Activated T-cell treated with anti-CD3 and anti-CD28 coated beads, Interleukin-2, amount 50 U/mL, for 1 hour (primary cell): ENCODE measurements at regions not wholly inside any gene's neighbourhood (a gene's known extent, or its start where the extent isn't known, plus 50 kb on each side); places are given as distances from the start of the nearest gene placed in this dataset.
"Not testable (repeated sequence)": the region's sequence is repeated elsewhere in the genome, so short reads cannot be mapped to it uniquely, and the experiment has no call there.

Experiments used
- DNase-seq: peaks from one replicate; pipeline ENCODE4 v3.0.0-alpha.2; 2020

GRCh38 chr4:38529189-38530115 is 134.5 kb upstream of the KLF3 start:
- peak; percentile 45 for DNase-seq

- DNase-seq, result no peak
These were observed 133.5 kb upstream of the KLF3 start for GRCh38 chr4:38530486-38530885.

- DNase-seq, result no peak
These were observed 132.8 kb upstream of the KLF3 start for GRCh38 chr4:38531141-38531727.

DNA sequence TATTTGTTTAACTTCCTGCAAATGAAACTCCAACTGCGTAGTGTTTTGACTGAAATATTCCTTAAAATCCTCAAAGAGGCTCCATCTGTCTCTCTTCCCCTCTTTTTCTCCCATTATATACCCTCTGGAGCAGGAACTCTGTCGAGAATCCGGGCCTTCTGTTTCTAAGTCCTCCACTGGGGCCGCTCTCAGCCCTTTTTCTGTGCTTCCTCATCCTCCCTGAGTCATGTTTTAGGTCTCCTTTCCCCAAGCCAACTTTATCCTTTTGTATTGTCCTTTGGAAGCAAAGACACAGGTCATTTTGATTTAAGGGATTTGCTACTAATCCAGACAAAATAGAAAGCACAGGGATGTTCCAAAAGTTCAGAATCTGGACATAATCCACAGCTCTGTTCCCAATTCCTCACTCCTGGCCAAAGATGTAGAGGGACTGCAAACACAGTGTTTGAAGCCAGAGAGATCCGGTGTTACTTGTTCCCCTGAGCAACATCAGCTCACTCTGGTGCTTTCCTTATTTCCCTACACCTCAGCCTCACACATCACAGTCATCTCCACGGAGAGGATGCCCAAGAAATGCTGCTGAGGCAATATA is 131.0 kb upstream of the KLF3 start:
- no peak for DNase-seq

DNA sequence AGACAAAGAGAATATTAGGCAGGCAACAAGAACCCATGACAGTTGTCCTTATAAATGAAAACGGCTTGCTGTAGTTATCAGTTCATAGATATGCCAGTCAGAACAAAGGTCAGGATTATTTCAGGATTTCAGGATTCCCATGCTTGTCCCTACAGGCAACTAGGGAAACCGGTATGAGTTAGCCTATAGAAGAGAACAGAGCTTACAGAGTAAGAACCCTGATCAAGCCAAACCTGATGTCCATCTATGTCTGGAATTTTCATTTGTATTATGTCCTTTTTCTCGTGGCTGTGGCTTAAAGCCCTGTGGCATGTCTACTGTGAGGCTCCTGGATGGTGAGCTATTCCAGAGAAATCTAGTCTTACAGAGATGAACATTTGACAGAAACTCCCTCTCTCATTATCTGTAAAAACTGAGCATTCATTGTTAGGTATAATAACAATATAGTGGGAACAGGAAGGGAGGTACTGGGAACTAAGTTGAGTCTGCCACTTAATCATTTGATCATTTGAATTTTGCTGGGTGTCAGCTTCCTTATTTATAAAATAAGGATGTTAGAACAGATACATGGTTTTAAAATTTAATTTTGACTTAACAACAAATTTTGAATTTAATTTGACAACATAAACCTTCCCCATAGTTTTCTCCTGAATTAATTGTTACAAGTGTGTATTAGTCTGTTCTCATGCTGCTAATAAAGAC is 129.5 kb upstream of the KLF3 start:
- DNase-seq, result no peak

DNA sequence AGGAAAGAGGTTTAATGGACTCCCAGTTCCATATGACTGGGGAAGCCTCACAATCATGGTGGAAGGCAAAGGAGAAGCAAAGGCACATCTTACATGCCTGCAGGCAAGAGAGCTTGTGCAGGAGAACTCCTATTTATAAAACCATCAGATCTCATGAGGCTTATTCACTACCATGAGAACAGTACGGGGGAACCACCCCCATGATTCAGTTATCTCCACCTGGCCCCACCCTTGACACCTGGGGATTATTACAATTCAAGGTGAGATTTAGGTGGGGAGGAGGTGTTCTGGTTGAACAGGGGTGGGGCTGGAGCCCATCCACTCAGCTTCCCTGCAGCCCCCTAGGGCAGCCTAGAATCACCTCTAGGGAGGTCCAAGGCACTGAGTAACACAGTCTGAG is 128.9 kb upstream of the KLF3 start:
- not testable (repeated sequence) for DNase-seq

DNA sequence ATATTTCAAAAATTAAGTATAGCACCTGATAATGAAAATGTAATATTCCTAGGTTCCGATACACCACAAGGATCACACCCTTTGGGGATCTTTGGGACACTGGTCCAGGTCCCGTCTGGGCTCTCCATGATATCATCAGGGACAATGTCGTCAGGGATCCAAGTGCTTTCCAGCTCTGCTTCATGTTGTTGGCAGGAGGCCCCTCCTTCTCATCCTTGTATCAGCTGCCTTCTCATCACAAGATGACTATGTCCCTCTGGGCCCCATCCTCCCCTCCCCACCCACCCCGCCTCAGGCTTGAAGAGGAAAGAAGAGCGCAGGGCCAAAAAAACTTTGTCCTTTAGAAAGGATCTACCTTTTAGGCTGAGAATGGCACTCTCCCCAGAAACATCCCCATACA is 128.3 kb upstream of the KLF3 start:
- no peak for DNase-seq

GRCh38 chr4:38536716-38537115 is 127.3 kb upstream of the KLF3 start:
- DNase-seq, result no peak

DNA sequence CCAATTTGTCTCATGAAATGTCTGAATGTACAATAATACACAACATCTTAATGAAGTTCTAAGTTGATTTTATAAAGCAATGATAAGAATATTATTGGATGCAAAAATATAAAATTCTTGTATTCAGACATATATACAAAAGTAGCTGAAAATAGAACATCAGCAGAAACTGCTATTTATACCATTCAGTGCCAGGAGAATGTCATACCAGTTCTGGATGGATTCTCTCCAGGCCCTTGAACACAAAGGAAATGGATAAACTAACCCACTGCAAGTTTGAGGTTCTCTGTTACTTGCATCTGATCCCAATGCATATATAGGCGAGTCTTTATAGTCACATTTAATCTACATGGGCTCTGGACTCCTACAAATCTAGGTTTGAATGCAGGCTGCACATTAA is 126.3 kb upstream of the KLF3 start:
- DNase-seq, result no peak

DNA sequence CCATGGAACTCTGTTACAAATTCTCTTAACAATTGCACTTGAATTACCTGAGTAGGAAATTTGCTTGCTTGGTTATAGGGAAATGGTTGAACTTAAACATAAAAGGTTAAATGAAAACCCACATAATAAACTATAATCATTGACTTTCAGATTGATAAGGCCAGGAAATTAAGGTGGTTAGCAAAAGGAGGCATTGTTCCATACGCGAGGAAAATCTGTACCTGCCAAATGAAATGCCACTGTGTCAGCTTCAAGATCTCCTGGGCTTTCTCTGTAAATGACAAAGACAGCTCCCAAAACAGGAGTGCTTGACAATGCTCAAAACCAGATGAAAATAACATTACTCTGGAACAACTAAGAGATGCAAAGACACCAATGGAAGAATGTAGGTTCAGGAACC is 125.5 kb upstream of the KLF3 start:
- DNase-seq, result no peak

GRCh38 chr4:38539501-38539900 is 124.5 kb upstream of the KLF3 start:
- no peak for DNase-seq

- DNase-seq, result no peak
These were observed 116.9 kb upstream of the KLF3 start for GRCh38 chr4:38547052-38547451.

- DNase-seq, result no peak
These were observed 115.7 kb upstream of the KLF3 start for GRCh38 chr4:38548256-38548655.

- no peak for DNase-seq
These were observed 104.6 kb upstream of the KLF3 start for GRCh38 chr4:38559374-38559773.

- no peak for DNase-seq
These were observed 103.7 kb upstream of the KLF3 start for GRCh38 chr4:38560340-38560739.

DNA sequence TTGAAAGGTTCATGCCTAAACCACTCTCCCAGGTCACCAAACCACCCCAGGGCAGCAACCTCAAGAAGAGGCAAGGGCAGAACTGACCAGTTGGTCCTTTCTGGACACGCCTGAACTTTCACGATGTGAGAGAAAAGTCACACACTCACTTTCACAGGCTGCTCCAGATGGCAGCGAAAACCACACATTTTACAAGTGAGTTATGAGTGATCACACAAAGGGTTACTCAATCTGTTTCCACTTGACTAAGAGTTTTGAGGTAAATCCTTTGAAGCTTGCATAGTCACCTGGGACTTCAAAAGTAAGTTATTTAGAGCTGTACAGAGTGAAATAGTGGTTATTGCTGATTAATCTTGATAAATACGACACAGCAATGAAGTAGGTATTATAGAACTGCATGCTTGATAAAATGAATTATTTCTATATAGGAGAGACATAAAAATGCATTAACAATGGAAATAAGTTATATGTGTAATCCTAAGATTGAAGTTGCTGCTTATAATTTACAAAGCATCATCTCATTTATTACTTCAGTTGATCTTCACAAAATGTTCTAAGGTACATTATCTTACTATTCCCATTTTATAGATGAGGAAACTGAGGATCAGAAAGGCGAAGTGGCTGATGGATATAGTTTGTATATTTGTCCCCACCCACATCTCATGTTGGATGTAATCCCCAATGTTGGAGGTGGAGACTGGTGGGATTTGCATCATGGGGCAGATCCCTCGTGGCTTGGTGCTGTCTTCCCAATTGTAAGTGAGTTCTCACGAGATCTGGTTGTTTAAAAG is 103.0 kb upstream of the KLF3 start:
- DNase-seq, result no peak

GRCh38 chr4:38562751-38563198 is 101.2 kb upstream of the KLF3 start:
- no peak for DNase-seq

DNA sequence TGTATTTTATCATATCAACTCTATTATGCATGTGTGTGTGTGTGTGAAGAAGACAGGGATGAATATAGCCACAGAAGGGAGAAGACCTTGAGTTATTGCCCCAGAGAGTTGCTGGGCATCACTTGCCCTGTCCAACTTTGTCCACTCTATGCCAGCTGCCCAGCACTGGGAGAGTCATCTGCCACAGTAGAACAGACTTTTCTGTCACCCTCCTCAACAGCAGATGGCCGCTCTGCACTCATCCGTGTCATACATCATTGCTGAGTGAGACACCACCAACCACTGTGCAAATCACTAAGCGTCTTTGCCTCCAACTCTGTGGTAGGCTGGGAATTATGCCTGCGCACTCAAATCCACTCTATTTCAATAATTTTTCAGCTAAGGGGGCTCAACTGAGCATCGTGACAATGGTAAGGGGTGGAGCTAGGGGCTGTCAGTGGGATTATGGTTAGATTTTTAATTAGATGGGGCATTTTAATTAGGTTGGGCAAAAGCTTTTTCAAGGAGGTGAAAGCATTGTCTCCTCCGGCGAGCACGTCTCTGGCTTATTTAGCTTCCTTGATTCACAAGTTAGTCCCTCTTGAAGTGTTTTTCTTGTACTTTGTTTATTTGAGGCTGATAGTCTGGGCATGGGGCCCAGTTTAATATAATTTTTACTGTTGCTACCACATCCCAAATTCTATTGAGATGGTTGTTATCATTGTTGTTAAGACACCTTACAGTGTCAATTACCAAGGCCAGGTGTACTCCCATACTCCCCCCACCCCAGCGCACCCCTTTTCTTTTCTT is 100.1 kb upstream of the KLF3 start:
- no peak for DNase-seq

DNA sequence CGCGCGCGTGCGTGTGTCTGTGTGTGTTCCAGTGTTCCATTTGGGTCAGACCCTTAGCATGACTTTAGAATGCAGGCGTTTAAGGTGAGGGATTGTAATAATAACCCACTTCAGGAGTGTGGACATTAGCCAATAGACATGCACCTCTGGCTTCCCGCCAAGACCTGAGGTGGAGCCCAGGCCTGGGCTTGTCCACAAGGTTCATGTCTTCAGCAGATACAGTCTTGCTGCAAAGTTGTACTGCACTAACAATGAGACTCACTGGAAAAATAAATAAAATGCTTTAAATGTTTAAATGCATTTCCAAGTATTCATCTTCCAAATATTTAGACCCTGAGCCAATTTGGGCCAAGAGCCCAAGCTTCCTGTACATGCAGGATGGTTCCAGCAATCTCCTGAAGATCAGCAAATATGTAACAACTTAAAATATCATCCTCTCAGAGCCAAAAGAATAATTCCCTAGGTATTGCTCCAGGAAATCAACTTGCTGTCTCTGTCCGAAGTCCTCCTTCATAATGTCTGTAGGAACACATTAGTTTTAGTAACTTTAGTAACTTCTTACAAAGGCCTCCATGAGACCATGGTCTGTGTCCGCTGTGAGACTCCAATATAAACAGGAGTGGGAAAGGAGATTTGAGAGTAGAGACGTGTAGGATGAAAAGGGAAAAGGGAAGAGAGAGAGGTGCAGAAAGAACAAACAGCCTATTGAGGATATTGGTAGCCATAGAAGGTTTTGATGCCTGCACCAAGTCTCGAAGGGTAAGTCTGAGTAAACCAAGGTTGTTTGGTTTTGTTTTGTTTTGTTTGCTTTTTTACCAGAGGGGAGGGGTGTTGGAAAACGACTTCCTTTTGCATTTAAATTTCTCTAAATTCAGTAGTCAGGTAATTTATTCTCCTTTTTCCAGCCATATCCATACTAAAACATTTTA is 98.5 kb upstream of the KLF3 start:
- no peak for DNase-seq

DNA sequence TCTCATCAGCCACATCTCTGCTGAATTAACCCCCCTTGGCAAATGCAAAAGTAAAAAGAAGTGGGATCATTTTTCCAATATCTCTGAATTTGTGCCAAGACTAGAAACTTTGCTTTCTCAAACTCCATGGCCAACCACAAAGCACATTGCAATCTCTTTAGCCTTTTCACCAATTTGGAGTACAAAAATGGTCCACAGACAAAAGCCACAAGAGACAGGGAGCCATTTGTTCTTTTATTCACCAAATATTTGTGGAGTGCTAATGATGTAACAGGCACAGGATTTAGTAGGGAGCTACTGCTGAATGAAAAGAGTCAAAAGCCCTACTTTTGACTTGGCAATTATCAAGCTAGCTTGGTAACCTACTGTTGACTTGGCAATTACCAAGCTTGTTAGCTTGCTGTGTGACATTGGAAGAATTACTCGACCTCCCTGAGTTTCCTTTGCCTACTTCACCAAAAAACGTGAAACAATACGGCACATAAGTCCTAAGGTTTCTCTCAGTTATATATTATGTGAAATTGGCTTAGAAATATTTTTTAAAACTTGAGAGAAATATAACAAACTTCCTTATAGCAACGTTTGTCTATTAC is 97.1 kb upstream of the KLF3 start:
- DNase-seq, result no peak
